GM12878 (cell line): ENCODE measurements at regions not wholly inside any gene's neighbourhood (a gene's known extent, or its start where the extent isn't known, plus 50 kb on each side); places are given as distances from the start of the nearest gene placed in this dataset.

Experiments
- ATAC-seq: fragments of 200-7000 bp; cut with Tn5 transposase; 3 replicates; pipeline ENCODE4 v1.9.1; 2020; ENCODE audit warnings: mild to moderate bottlenecking, moderate library complexity
- BruUV-seq: library from RNA; stranded (reverse); fragments of 400-500 nt; replicated peaks from 2 replicates; lab custom pipeline; 2021; lab: Mats Ljungman, UMichigan
- CTCF ChIA-PET: fragments of 300-600 bp; sonication (Branson Sonifier 250); formaldehyde crosslinking; extraction: SDS; loops from one replicate; lab custom pipeline; 2021; ENCODE audit warnings: inconsistent platforms; lab: Yijun Ruan, JAX
- POLR2A ChIA-PET: fragments of 350-600 bp; formaldehyde crosslinking; extraction: SDS; loops from one replicate; lab custom pipeline; 2021; ENCODE audit warnings: inconsistent platforms; lab: Charles Lee
- RAD21 ChIA-PET: fragments of 300-600 bp; sonication (Branson Sonifier 250); formaldehyde crosslinking; loops from one replicate; lab custom pipeline; 2023; ENCODE audit warnings: antibody characterized with exemption; ENCODE audit not compliant: unreplicated experiment; lab: Charles Lee
- SMC1A ChIA-PET: fragments of 300-600 bp; sonication (Branson Sonifier 250); formaldehyde crosslinking; loops from one replicate; lab custom pipeline; 2023; ENCODE audit not compliant: unreplicated experiment, uncharacterized antibody; lab: Charles Lee
- DNase-seq: peaks from one replicate; pipeline ENCODE4 v3.0.0-alpha.2; 2011; ENCODE audit warnings: low read depth, low spot score
- FAIRE-seq: peaks from 3 replicates; lab custom pipeline; 2011; peaks lifted over from hg19 to GRCh38; lab: Jason Lieb, UNC
- H2AFZ ChIP-seq: 2 replicates; pipeline ENCODE4 v1.6.0; 2011; ENCODE audit warnings: low read depth, low read length, control low read depth; ENCODE audit not compliant: control insufficient read depth
- H3K27ac ChIP-seq: 2 replicates; pipeline ENCODE4 v1.5.1; 2011; ENCODE audit warnings: control low read depth; ENCODE audit not compliant: control insufficient read depth, insufficient read depth
- H3K27me3 ChIP-seq, 2 experiments: replicated peaks in 1 of 2; 2 replicates each; pipeline versions ENCODE4 v1.6.0 to v1.6.1; 2011; ENCODE audit warnings: low read length in 1 of 2; ENCODE audit not compliant: control insufficient read depth in 2 of 2, insufficient read depth in 2 of 2
- H3K36me3 ChIP-seq, 2 experiments: 2 replicates each; pipeline ENCODE4 v1.5.1; 2011; ENCODE audit warnings: low read length in 1 of 2; ENCODE audit not compliant: control insufficient read depth in 2 of 2, insufficient read depth in 2 of 2
- H3K4me1 ChIP-seq: 2 replicates; pipeline ENCODE4 v1.6.1; 2011; ENCODE audit warnings: mild to moderate bottlenecking, low read length, moderate library complexity, mixed read lengths; ENCODE audit not compliant: control insufficient read depth, insufficient read depth
- H3K4me2 ChIP-seq: 2 replicates; pipeline ENCODE4 v1.6.0; 2011; ENCODE audit warnings: control low read depth; ENCODE audit not compliant: control insufficient read depth, insufficient read depth
- H3K4me3 ChIP-seq: fragments of 200-600 bp; sonication (generic); 2 replicates; pipeline ENCODE4 v1.5.1; 2016
- H3K79me2 ChIP-seq: 2 replicates; pipeline ENCODE4 v1.6.0; 2011; ENCODE audit warnings: low read length; ENCODE audit not compliant: control insufficient read depth, insufficient read depth
- H3K9ac ChIP-seq: 2 replicates; pipeline ENCODE4 v1.8.0; 2011; ENCODE audit warnings: low read length, control low read depth, mixed read lengths; ENCODE audit not compliant: control insufficient read depth, insufficient read depth
- H3K9me3 ChIP-seq: replicated peaks from 3 replicates; pipeline ENCODE4 v1.5.1; 2011; ENCODE audit warnings: mild to moderate bottlenecking, low read length; ENCODE audit not compliant: control insufficient read depth, insufficient read depth
- H4K20me1 ChIP-seq: 2 replicates; pipeline ENCODE4 v1.6.0; 2011; ENCODE audit not compliant: control insufficient read depth, insufficient read depth
- RAD51 ChIP-seq: fragments of 450-650 bp; IDR thresholded peaks from 2 replicates; pipeline ENCODE4 v1.6.1; 2016; ENCODE audit warnings: moderate library complexity, mild to moderate bottlenecking, inconsistent platforms
- RUNX3 ChIP-seq: IDR thresholded peaks from 2 replicates; pipeline ENCODE4 v1.6.1; 2012; ENCODE audit warnings: low read length, inconsistent platforms
- SRF ChIP-seq, 2 experiments: IDR thresholded peaks; 2 replicates each; pipeline ENCODE4 v1.6.1; 2011; ENCODE audit warnings: low read depth in 2 of 2, low read length in 2 of 2, mild to moderate bottlenecking in 1 of 2, moderate library complexity in 1 of 2
- WGBS: methylation state at CpG from one replicate; pipeline ENCODE4 v1.1.6; 2016; ENCODE audit warnings: low lambda C conversion rate; ENCODE audit not compliant: insufficient replicate concordance, insufficient coverage; ENCODE audit errors: missing lambda C conversion rate; 5-methylcytosine and 5-hydroxymethylcytosine counted together
- in situ Hi-C: fragments of 300-500 bp; cut with MboI; formaldehyde crosslinking; loops from 9 replicates; pipeline ENCODE4 v1.14.3; 2018; ENCODE audit warnings: mixed read lengths
- intact Hi-C: fragments of 100-400 bp; cut with micrococcal nuclease; formaldehyde crosslinking; loops from one replicate; pipeline ENCODE4 v1.14.2; 2022; ENCODE audit not compliant: unreplicated experiment
- TF ChIP-seq, protein P1 (sequence below): fragments of 450-650 bp; IDR thresholded peaks from 2 replicates; pipeline ENCODE4 v1.6.1; 2017; ENCODE audit warnings: mild to moderate bottlenecking, moderate library complexity
- TF ChIP-seq, protein P2 (sequence below): IDR thresholded peaks from 2 replicates; pipeline ENCODE4 v1.6.1; 2012; ENCODE audit warnings: improper control_type of control experiment, low read depth, low read length; ENCODE audit not compliant: insufficient replicate concordance

DNA sequence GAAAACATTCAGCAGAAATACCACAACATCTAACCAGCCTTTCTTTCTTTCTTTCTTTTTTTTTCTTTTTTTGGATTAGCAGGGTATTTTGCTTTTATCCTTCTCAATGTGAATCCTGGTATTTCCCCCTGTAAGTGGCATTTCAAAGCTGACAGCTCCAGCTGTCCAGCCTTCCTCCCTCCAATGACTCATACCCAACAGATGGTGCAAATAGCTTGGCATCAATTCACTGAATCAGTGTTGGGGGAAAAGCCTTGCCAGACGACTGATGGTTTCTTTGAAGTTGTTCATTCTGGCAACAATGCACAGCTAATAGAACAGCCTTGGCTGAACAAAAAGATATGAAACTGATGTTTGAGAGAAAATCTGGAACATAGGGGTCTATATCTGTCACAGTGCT lies 316.8 kb upstream of the STEAP1 start:
- ATAC-seq: no peak
- Histone ChIP-seq H3K4me3 (no peak overlapping the region), H3K27me3 (no peaks in the 10 kb centered on the region), H2AFZ (no peak overlapping the region), H3K4me1 (no peaks in the 10 kb centered on the region), H3K36me3 (no peaks in the 10 kb centered on the region), H3K4me2 (no peak overlapping the region), H3K9ac (no peak overlapping the region), H4K20me1 (no peaks in the 10 kb centered on the region), H3K9me3 (no peaks in the 10 kb centered on the region)
- ChIA-PET SMC1A (interaction anchor here (1.2 kb wide), 1 partner anchor 11 kb away, joined by 3 read pairs; no protein-coding TSS in a partner anchor), CTCF (no interaction called here), POLR2A (no interaction called here)
- no peak for FAIRE-seq
- intact Hi-C loops: no loop called here
- no peak for DNase-seq
- in situ Hi-C loops: no loop called here
- no TSS peak for BruUV-seq
- TF ChIP-seq RUNX3 (no peak), RAD51 (no peak), SRF (IDR thresholded peaks at IDR 0.05; ENCODE audit: low read depth in 2 of 2, low read length in 2 of 2) (no peak)
- TF ChIP-seq, protein P1, sequence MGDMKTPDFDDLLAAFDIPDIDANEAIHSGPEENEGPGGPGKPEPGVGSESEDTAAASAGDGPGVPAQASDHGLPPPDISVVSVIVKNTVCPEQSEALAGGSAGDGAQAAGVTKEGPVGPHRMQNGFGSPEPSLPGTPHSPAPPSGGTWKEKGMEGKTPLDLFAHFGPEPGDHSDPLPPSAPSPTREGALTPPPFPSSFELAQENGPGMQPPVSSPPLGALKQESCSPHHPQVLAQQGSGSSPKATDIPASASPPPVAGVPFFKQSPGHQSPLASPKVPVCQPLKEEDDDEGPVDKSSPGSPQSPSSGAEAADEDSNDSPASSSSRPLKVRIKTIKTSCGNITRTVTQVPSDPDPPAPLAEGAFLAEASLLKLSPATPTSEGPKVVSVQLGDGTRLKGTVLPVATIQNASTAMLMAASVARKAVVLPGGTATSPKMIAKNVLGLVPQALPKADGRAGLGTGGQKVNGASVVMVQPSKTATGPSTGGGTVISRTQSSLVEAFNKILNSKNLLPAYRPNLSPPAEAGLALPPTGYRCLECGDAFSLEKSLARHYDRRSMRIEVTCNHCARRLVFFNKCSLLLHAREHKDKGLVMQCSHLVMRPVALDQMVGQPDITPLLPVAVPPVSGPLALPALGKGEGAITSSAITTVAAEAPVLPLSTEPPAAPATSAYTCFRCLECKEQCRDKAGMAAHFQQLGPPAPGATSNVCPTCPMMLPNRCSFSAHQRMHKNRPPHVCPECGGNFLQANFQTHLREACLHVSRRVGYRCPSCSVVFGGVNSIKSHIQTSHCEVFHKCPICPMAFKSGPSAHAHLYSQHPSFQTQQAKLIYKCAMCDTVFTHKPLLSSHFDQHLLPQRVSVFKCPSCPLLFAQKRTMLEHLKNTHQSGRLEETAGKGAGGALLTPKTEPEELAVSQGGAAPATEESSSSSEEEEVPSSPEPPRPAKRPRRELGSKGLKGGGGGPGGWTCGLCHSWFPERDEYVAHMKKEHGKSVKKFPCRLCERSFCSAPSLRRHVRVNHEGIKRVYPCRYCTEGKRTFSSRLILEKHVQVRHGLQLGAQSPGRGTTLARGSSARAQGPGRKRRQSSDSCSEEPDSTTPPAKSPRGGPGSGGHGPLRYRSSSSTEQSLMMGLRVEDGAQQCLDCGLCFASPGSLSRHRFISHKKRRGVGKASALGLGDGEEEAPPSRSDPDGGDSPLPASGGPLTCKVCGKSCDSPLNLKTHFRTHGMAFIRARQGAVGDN: no peak
- TF ChIP-seq, protein P2, sequence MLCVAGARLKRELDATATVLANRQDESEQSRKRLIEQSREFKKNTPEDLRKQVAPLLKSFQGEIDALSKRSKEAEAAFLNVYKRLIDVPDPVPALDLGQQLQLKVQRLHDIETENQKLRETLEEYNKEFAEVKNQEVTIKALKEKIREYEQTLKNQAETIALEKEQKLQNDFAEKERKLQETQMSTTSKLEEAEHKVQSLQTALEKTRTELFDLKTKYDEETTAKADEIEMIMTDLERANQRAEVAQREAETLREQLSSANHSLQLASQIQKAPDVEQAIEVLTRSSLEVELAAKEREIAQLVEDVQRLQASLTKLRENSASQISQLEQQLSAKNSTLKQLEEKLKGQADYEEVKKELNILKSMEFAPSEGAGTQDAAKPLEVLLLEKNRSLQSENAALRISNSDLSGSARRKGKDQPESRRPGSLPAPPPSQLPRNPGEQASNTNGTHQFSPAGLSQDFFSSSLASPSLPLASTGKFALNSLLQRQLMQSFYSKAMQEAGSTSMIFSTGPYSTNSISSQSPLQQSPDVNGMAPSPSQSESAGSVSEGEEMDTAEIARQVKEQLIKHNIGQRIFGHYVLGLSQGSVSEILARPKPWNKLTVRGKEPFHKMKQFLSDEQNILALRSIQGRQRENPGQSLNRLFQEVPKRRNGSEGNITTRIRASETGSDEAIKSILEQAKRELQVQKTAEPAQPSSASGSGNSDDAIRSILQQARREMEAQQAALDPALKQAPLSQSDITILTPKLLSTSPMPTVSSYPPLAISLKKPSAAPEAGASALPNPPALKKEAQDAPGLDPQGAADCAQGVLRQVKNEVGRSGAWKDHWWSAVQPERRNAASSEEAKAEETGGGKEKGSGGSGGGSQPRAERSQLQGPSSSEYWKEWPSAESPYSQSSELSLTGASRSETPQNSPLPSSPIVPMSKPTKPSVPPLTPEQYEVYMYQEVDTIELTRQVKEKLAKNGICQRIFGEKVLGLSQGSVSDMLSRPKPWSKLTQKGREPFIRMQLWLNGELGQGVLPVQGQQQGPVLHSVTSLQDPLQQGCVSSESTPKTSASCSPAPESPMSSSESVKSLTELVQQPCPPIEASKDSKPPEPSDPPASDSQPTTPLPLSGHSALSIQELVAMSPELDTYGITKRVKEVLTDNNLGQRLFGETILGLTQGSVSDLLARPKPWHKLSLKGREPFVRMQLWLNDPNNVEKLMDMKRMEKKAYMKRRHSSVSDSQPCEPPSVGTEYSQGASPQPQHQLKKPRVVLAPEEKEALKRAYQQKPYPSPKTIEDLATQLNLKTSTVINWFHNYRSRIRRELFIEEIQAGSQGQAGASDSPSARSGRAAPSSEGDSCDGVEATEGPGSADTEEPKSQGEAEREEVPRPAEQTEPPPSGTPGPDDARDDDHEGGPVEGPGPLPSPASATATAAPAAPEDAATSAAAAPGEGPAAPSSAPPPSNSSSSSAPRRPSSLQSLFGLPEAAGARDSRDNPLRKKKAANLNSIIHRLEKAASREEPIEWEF: no peak
- TF ChIP-seq, all 136 proteins: peak for 0
- WGBS: 0% methylated on average over 1 of the region's 1 CpG
- no peak overlapping the region for H3K27ac ChIP-seq
- RAD21 ChIA-PET: no interaction called here
- H3K79me2 ChIP-seq: no peaks in the 10 kb centered on the region
